H1 (cell line): ENCODE measurements at regions not wholly inside any gene's neighbourhood (a gene's known extent, or its start where the extent isn't known, plus 50 kb on each side); places are given as distances from the start of the nearest gene placed in this dataset.

Experiments used
- RFX5 ChIP-seq: IDR thresholded peaks from 2 replicates; pipeline ENCODE4 v1.6.1; 2011; ENCODE audit warnings: low read depth, low read length, improper control_type of control experiment, borderline replicate concordance
- TF ChIP-seq, protein P1 (sequence below): IDR thresholded peaks from 2 replicates; pipeline ENCODE4 v1.6.1; 2011; ENCODE audit warnings: low read length, improper control_type of control experiment

- TF ChIP-seq, protein P1, sequence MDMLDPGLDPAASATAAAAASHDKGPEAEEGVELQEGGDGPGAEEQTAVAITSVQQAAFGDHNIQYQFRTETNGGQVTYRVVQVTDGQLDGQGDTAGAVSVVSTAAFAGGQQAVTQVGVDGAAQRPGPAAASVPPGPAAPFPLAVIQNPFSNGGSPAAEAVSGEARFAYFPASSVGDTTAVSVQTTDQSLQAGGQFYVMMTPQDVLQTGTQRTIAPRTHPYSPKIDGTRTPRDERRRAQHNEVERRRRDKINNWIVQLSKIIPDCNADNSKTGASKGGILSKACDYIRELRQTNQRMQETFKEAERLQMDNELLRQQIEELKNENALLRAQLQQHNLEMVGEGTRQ, result no peak
- TF ChIP-seq RFX5, result no peak
Observed at GRCh38 chr2:220001751-220002150, 374.3 kb downstream of the SLC4A3 start (continued).
